Transverse colon (tissue), 4 donors: ENCODE measurements at regions not wholly inside any gene's neighbourhood (a gene's known extent, or its start where the extent isn't known, plus 50 kb on each side); places are given as distances from the start of the nearest gene placed in this dataset.

ENCODE experiments used
- DNase-seq: peaks from one replicate; pipeline ENCODE4 v3.0.0-alpha.2; 2019
- H3K27ac ChIP-seq, 4 donors: fragments of 200-600 bp; sonication (generic); 2 replicates each; pipeline ENCODE4 v1.5.1; 2016 to 2018; ENCODE audit warnings: inconsistent platforms in 4 of 4
- H3K27me3 ChIP-seq: fragments of 200-600 bp; sonication (generic); 2 replicates; pipeline ENCODE4 v1.5.1; 2017; ENCODE audit warnings: inconsistent platforms
- H3K36me3 ChIP-seq, 4 donors: fragments of 200-600 bp; sonication (generic); 2 replicates each; pipeline ENCODE4 v1.5.1; 2017 to 2019; ENCODE audit warnings: inconsistent platforms in 4 of 4
- H3K4me1 ChIP-seq, 4 donors: fragments of 200-600 bp; sonication (generic); 2 replicates each; pipeline ENCODE4 v1.5.1; 2017 to 2020; ENCODE audit warnings: inconsistent platforms in 4 of 4
- H3K4me3 ChIP-seq, 4 donors: fragments of 200-600 bp; sonication (generic); 1 replicate in 1 of 4; 2 replicates in 3 of 4; pipeline versions ENCODE4 v1.5.1 to v1.6.1; 2017 to 2019; ENCODE audit warnings: inconsistent platforms in 4 of 4
- H3K9me3 ChIP-seq, 2 donors: fragments of 200-600 bp; sonication (generic); 2 replicates each; pipeline ENCODE4 v1.5.1; 2017 to 2019; ENCODE audit warnings: inconsistent platforms in 2 of 2
- EP300 ChIP-seq: sonication (generic); formaldehyde crosslinking; IDR thresholded peaks from one replicate; pipeline ENCODE4 v1.6.1; 2017; ENCODE audit warnings: antibody characterized with exemption, low read depth
- POLR2A ChIP-seq: fragments of 450-650 bp; IDR thresholded peaks from one replicate; pipeline ENCODE4 v1.6.1; 2016; ENCODE audit warnings: antibody characterized with exemption, mild to moderate bottlenecking, moderate library complexity
- POLR2AphosphoS5 ChIP-seq, 3 donors: sonication (generic); formaldehyde crosslinking; IDR thresholded peaks; one replicate each; pipeline ENCODE4 v1.6.1; 2016; ENCODE audit warnings: antibody characterized with exemption in 3 of 3
- WGBS, 2 donors: methylation state at CpG; one replicate each; pipeline ENCODE4 v1.1.5; 2018; ENCODE audit warnings: low coverage in 1 of 2; 5-methylcytosine and 5-hydroxymethylcytosine counted together
- in situ Hi-C, 4 donors: fragments of 200-750 bp; cut with MboI; loops; one replicate each; pipeline versions ENCODE4 v1.15.0 to v1.15.1; 2017; ENCODE audit warnings: low sequenced_read_pairs in 3 of 4, low pct_ligation_motif_present in 1 of 4, low pct_unique_long_range_greater_than_20kb in 1 of 4
- intact Hi-C: fragments of 100-400 bp; cut with DNase I; formaldehyde crosslinking; loops from one replicate; pipeline ENCODE4 v1.15.1; 2023; ENCODE audit warnings: low total_unique reads
- TF ChIP-seq, protein P1 (sequence below), 5 experiments: fragments of 200-600 bp in 3 of 5; fragments of 450-650 bp in 2 of 5; sonication (generic) in 3 of 5; IDR thresholded peaks; 1 replicate in 2 of 5; 2 replicates in 3 of 5; pipeline ENCODE4 v1.5.1; 2016 to 2017; ENCODE audit warnings: antibody characterized with exemption in 5 of 5, inconsistent platforms in 3 of 5, mild to moderate bottlenecking in 2 of 5, moderate library complexity in 1 of 5

DNA sequence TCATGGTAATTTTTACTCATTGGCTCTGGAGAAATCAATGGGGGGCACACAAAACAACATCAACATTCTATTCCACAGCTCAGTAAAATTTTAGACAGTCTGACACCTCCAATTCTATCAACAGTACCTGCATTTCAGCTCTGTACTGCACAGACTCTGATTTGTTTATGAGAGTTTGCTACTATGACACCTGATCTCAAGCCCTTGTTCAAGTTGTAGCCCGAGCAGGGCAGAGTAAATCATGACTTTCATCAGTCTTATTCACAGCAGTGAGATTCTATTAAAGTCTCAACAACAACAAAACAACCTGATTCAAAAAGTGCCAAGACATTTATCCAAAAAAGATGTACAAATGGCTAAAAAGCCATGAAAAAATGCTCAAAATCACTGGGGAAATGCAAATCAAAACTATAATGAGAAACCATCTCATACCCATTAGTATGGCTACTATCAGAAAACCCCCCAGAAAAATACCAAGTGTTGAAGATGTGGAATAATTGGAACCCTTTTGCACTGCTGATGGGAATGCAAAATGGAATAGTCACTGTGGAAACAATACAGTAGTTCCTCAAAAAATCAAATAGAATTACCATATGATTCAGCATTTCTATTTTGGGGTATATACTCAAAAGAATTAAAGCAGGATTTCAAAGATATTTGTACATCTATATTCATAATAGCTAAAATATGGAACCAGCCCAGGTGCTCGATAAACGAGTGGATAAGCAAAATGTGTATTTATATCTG, 71.7 kb upstream of the RBMS1 start:
- in situ Hi-C loops, result no loop called here
- Histone ChIP-seq H3K27me3 (no peaks in the 10 kb centered on the region), H3K27ac (no peak overlapping the region), H3K4me3 (no peak overlapping the region), H3K9me3 (no peaks in the 10 kb centered on the region), H3K4me1 (no peaks in the 10 kb centered on the region), H3K36me3 (no peaks in the 10 kb centered on the region)
- 72 to 79% methylated on average over 3 of the region's 3 CpGs for WGBS, 2 donors
- intact Hi-C loops, result no loop called here
- DNase-seq, result no peak
- TF ChIP-seq EP300 (no peak), POLR2A (no peak), POLR2AphosphoS5 (IDR thresholded peaks at IDR 0.05) (no peak)
- TF ChIP-seq, protein P1, sequence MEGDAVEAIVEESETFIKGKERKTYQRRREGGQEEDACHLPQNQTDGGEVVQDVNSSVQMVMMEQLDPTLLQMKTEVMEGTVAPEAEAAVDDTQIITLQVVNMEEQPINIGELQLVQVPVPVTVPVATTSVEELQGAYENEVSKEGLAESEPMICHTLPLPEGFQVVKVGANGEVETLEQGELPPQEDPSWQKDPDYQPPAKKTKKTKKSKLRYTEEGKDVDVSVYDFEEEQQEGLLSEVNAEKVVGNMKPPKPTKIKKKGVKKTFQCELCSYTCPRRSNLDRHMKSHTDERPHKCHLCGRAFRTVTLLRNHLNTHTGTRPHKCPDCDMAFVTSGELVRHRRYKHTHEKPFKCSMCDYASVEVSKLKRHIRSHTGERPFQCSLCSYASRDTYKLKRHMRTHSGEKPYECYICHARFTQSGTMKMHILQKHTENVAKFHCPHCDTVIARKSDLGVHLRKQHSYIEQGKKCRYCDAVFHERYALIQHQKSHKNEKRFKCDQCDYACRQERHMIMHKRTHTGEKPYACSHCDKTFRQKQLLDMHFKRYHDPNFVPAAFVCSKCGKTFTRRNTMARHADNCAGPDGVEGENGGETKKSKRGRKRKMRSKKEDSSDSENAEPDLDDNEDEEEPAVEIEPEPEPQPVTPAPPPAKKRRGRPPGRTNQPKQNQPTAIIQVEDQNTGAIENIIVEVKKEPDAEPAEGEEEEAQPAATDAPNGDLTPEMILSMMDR (IDR thresholded peaks at IDR 0.05), result no peak

DNA sequence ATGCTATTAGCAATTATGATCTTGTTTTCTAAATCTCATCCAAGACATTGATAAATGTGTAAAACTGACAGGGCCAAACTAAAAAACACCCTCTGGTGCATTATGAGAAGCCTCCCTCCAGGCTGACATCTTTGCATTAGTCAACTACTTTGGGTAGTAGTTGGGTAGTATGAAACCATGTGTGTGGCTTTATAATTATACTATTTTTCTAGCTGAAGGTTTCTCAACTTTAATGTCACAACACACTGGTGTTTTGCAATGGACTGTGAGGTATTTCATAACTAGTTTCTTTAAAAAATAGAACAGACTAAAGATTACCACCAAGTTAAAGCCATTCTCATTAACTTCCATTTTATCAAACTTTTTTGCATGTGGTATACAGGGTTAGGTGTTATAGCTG, 73.1 kb upstream of the RBMS1 start:
- H3K9me3 ChIP-seq, result no peaks in the 10 kb centered on the region
- intact Hi-C loops, result no loop called here
- no peak overlapping the region for H3K27ac ChIP-seq
- in situ Hi-C loops, result no loop called here
- no peaks in the 10 kb centered on the region for H3K4me1 ChIP-seq
- TF ChIP-seq, protein P1 (IDR thresholded peaks at IDR 0.05), result no peak
- TF ChIP-seq POLR2AphosphoS5 (IDR thresholded peaks at IDR 0.05) (no peak), EP300 (no peak), POLR2A (no peak)
- no peaks in the 10 kb centered on the region for H3K27me3 ChIP-seq
- H3K4me3 ChIP-seq, result no peak overlapping the region
- no peaks in the 10 kb centered on the region for H3K36me3 ChIP-seq
- no peak for DNase-seq

DNA sequence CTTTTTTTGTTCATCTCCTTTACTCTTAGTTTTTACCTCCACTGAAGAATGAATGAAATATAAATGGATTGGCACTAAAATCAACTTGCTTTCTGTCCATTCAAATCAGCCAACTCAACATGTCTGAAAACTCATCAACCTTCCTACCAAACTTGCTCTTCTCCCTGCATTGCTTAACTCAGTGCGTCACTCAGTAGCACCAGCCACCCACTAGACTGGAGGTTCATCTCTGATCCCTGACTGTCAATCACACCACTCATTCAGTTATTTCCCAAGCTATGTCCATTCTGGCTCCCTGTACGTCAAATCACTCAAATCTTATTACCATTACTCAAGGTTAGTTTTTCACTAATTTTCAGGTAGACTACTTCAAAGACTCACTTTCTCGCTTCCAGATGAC, 75.2 kb upstream of the RBMS1 start:
- in situ Hi-C loops (no loop called here), intact Hi-C loops (no loop called here)
- no peaks in the 10 kb centered on the region for H3K27me3 ChIP-seq
- no peak for DNase-seq
- H3K9me3 ChIP-seq, result no peaks in the 10 kb centered on the region
- H3K4me1 ChIP-seq, result no peaks in the 10 kb centered on the region
- no peak overlapping the region for H3K4me3 ChIP-seq
- H3K36me3 ChIP-seq, result no peaks in the 10 kb centered on the region
- no peak overlapping the region for H3K27ac ChIP-seq
- TF ChIP-seq POLR2A (no peak), EP300 (no peak), POLR2AphosphoS5 (IDR thresholded peaks at IDR 0.05) (no peak)
- TF ChIP-seq, protein P1 (IDR thresholded peaks at IDR 0.05), result no peak
- 97 to 98% methylated on average over 3 of the region's 3 CpGs for WGBS, 2 donors

DNA sequence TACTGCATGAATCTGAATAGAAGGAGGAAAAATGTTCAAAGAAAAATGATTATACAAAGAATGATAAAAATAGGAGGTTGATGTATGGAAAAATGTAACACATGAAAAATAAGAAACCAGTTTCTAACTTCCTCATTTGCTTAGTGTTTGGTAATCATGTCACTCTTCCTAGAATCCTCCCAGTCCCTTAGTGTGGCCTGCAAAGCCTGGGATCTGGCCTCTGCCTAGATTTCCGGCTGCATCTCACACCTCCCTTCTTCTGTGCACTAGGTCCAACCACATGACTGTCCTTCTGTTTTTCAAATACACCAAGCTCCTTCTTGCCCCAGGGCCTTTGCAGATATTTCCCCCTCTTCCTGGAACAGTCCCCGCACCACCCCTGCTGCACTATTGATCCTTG, 76.8 kb upstream of the RBMS1 start:
- intact Hi-C loops, result no loop called here
- H3K27ac ChIP-seq, result no peak overlapping the region
- no peaks in the 10 kb centered on the region for H3K36me3 ChIP-seq
- H3K4me1 ChIP-seq, result no peaks in the 10 kb centered on the region
- no peaks in the 10 kb centered on the region for H3K27me3 ChIP-seq
- H3K4me3 ChIP-seq, result no peak overlapping the region
- in situ Hi-C loops, result no loop called here
- DNase-seq, result no peak
- WGBS, 2 donors, result 90 to 93% methylated on average over 2 of the region's 2 CpGs
- TF ChIP-seq POLR2A (no peak), EP300 (no peak), POLR2AphosphoS5 (IDR thresholded peaks at IDR 0.05) (no peak)
- TF ChIP-seq, protein P1 (IDR thresholded peaks at IDR 0.05), result no peak
- no peaks in the 10 kb centered on the region for H3K9me3 ChIP-seq
